Uterus (tissue), 2 donors: ENCODE measurements at regions not wholly inside any gene's neighbourhood (a gene's known extent, or its start where the extent isn't known, plus 50 kb on each side); places are given as distances from the start of the nearest gene placed in this dataset.

ENCODE experiments used
- CTCF ChIP-seq, 4 experiments: fragments of 200-600 bp in 2 of 4; fragments of 450-650 bp in 2 of 4; sonication (generic) in 2 of 4; IDR thresholded peaks; one replicate each; pipeline ENCODE4 v1.5.1; 2016 to 2019; ENCODE audit warnings: antibody characterized with exemption in 4 of 4, mild to moderate bottlenecking in 2 of 4, moderate library complexity in 1 of 4
- POLR2A ChIP-seq, 2 donors: fragments of 450-650 bp; IDR thresholded peaks; one replicate each; pipeline ENCODE4 v1.6.1; 2016; ENCODE audit warnings: antibody characterized with exemption in 2 of 2, mild to moderate bottlenecking in 1 of 2, moderate library complexity in 1 of 2

- TF ChIP-seq POLR2A (IDR thresholded peaks at IDR 0.05), result no peak
- TF ChIP-seq CTCF (IDR thresholded peaks at IDR 0.05), result no peak
Measured at GRCh38 chr1:166383635-166384346, 217.0 kb upstream of the FAM78B start.
